Left ventricle myocardium inferior (tissue), 1 donor: ENCODE measurements at regions not wholly inside any gene's neighbourhood (a gene's known extent, or its start where the extent isn't known, plus 50 kb on each side); places are given as distances from the start of the nearest gene placed in this dataset.

Experiments used
- DNase-seq: peaks from one replicate; pipeline ENCODE4 v3.0.0-alpha.2; 2020
- H3K27ac ChIP-seq: fragments of 200-600 bp; replicated peaks from 2 replicates; pipeline ENCODE4 v1.8.0; 2021
- H3K27me3 ChIP-seq: fragments of 200-600 bp; 2 replicates; pipeline ENCODE4 v1.8.0; 2021; ENCODE audit warnings: low read depth
- H3K36me3 ChIP-seq: fragments of 200-600 bp; 2 replicates; pipeline ENCODE4 v1.8.0; 2021
- H3K4me1 ChIP-seq: fragments of 200-600 bp; 2 replicates; pipeline ENCODE4 v1.8.0; 2021
- H3K4me3 ChIP-seq: fragments of 200-600 bp; 2 replicates; pipeline ENCODE4 v1.8.0; 2021; ENCODE audit warnings: mild to moderate bottlenecking, moderate library complexity
- H3K9me3 ChIP-seq: fragments of 200-600 bp; replicated peaks from 2 replicates; pipeline ENCODE4 v1.8.0; 2021
- intact Hi-C: fragments of 100-400 bp; cut with micrococcal nuclease; formaldehyde crosslinking; loops from one replicate; pipeline ENCODE4 v1.11.0; 2022
- TF ChIP-seq, protein P1 (sequence below): fragments of 200-600 bp; IDR thresholded peaks from 2 replicates; pipeline ENCODE4 v1.8.0; 2021; ENCODE audit warnings: antibody characterized with exemption, mild to moderate bottlenecking, borderline replicate concordance
- donor health status: DM: no; HTN: yes; CAD: no; lungs with severe emphysema.

- H3K27me3 ChIP-seq: peaks cover 73% of the 10 kb centered on the region
- DNase-seq: no peak
- no peaks in the 10 kb centered on the region for H3K36me3 ChIP-seq
- no peak overlapping the region for H3K27ac ChIP-seq
- intact Hi-C loops: no loop called here
- TF ChIP-seq, protein P1, sequence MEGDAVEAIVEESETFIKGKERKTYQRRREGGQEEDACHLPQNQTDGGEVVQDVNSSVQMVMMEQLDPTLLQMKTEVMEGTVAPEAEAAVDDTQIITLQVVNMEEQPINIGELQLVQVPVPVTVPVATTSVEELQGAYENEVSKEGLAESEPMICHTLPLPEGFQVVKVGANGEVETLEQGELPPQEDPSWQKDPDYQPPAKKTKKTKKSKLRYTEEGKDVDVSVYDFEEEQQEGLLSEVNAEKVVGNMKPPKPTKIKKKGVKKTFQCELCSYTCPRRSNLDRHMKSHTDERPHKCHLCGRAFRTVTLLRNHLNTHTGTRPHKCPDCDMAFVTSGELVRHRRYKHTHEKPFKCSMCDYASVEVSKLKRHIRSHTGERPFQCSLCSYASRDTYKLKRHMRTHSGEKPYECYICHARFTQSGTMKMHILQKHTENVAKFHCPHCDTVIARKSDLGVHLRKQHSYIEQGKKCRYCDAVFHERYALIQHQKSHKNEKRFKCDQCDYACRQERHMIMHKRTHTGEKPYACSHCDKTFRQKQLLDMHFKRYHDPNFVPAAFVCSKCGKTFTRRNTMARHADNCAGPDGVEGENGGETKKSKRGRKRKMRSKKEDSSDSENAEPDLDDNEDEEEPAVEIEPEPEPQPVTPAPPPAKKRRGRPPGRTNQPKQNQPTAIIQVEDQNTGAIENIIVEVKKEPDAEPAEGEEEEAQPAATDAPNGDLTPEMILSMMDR: no peak
- no peak overlapping the region for H3K4me3 ChIP-seq
- H3K4me1 ChIP-seq: no peaks in the 10 kb centered on the region
- H3K9me3 ChIP-seq: no peaks in the 10 kb centered on the region
Observed at GRCh38 chr17:33809748-33810147, 445.3 kb upstream of the CCL2 start.

- intact Hi-C loops: no loop called here
- no peak overlapping the region for H3K4me3 ChIP-seq
- H3K27me3 ChIP-seq: peaks cover 73% of the 10 kb centered on the region
- no peak for DNase-seq
- H3K36me3 ChIP-seq: no peaks in the 10 kb centered on the region
- no peaks in the 10 kb centered on the region for H3K9me3 ChIP-seq
- H3K27ac ChIP-seq: no peak overlapping the region
- no peaks in the 10 kb centered on the region for H3K4me1 ChIP-seq
- TF ChIP-seq, protein P1: no peak
Observed at GRCh38 chr17:33811004-33811760, 443.9 kb upstream of the CCL2 start.

- no peak overlapping the region for H3K4me3 ChIP-seq
Observed at GRCh38 chr17:33811984-33812577, 443.0 kb upstream of the CCL2 start.

DNA sequence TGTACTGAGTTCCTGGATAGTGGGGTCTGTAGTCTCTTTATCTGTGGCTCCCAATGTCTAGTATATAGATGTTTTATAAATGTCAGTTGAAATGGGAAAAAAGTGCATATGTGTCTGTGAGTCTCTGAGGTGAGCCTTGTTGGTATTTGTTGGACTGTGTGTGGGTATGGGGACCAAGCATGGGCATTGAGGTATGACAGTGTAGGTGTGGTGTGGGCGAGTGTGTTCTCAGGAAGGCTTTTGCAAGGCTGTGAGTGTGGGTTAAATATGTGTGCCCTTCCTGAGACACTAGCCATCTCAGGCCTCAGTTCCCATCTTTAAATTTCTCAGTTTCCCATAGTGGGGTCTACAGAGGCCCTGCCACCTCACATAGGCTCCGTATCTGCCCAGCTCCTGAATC lies 440.2 kb upstream of the CCL2 start:
- Histone ChIP-seq H3K27ac (no peak overlapping the region), H3K27me3 (peaks cover 89% of the 10 kb centered on the region), H3K9me3 (no peaks in the 10 kb centered on the region), H3K4me3 (no peak overlapping the region), H3K4me1 (no peaks in the 10 kb centered on the region), H3K36me3 (no peaks in the 10 kb centered on the region)
- no peak for DNase-seq
- TF ChIP-seq, protein P1: no peak
- intact Hi-C loops: no loop called here

More at GRCh38 chr17:33811984-33812577, 443.0 kb upstream of the CCL2 start:
- TF ChIP-seq, protein P1: no peak
- peaks cover 82% of the 10 kb centered on the region for H3K27me3 ChIP-seq
- H3K27ac ChIP-seq: no peak overlapping the region
- no peaks in the 10 kb centered on the region for H3K4me1 ChIP-seq
- DNase-seq: no peak
- H3K36me3 ChIP-seq: no peaks in the 10 kb centered on the region
- H3K9me3 ChIP-seq: no peaks in the 10 kb centered on the region
- intact Hi-C loops: no loop called here

- no peaks in the 10 kb centered on the region for H3K36me3 ChIP-seq
- H3K9me3 ChIP-seq: no peaks in the 10 kb centered on the region
- H3K27me3 ChIP-seq: peaks cover 93% of the 10 kb centered on the region
- TF ChIP-seq, protein P1: no peak
- no peaks in the 10 kb centered on the region for H3K4me1 ChIP-seq
- intact Hi-C loops: no loop called here
- no peak overlapping the region for H3K4me3 ChIP-seq
- no peak overlapping the region for H3K27ac ChIP-seq
- no peak for DNase-seq
Observed at GRCh38 chr17:33816036-33816435, 439.0 kb upstream of the CCL2 start.
